ENCODE measurements at regions not wholly inside any gene's neighbourhood (a gene's known extent, or its start where the extent isn't known, plus 50 kb on each side); places are given as distances from the start of the nearest gene placed in this dataset.

GRCh38 chr2:120542911-120543527, 192.6 kb upstream of the GLI2 start (continued):
- no peak for TF ChIP-seq USF2 (IDR thresholded peaks at IDR 0.05; ENCODE audit: low read length)
- TF ChIP-seq RAD21 (IDR thresholded peaks at IDR 0.05 in 1 of 2, conservative IDR thresholded peaks at IDR 0.05 in 1 of 2; ENCODE audit: low read depth in 2 of 2, low read length in 2 of 2): no peak
- no peak for TF ChIP-seq SP2 (IDR thresholded peaks at IDR 0.05; ENCODE audit: low read length)
- no peak for TF ChIP-seq TBP (IDR thresholded peaks at IDR 0.05; ENCODE audit: low read depth, low read length)
- TF ChIP-seq CREB1 (IDR thresholded peaks at IDR 0.05): no peak
- no peak for TF ChIP-seq RBBP5 (IDR thresholded peaks at IDR 0.05; ENCODE audit: borderline replicate concordance, low read depth, low read length)
- TF ChIP-seq SIRT6 (IDR thresholded peaks at IDR 0.05; ENCODE audit: low read length): no peak
- TF ChIP-seq RFX5 (IDR thresholded peaks at IDR 0.05; ENCODE audit: borderline replicate concordance, low read depth, low read length): no peak
- TF ChIP-seq JUND (IDR thresholded peaks at IDR 0.05; ENCODE audit: low read length): no peak
- no peak for TF ChIP-seq ATF2 (IDR thresholded peaks at IDR 0.05; ENCODE audit: low read length)
